Activated CD4-positive, alpha-beta T cell treated with anti-CD3 and anti-CD28 coated beads for 36 hours (primary cell): ENCODE measurements at regions not wholly inside any gene's neighbourhood (a gene's known extent, or its start where the extent isn't known, plus 50 kb on each side); places are given as distances from the start of the nearest gene placed in this dataset.

Experiments used
- ATAC-seq: fragments of 200-7000 bp; cut with Tn5 transposase; one replicate; pipeline ENCODE4 v1.10.0; 2021; ENCODE audit warnings: mild to moderate bottlenecking, moderate library complexity
- CTCF ChIA-PET: fragments of 350-600 bp; sonication (Branson Sonifier 250); formaldehyde crosslinking; loops from one replicate; lab custom pipeline; 2021; ENCODE audit warnings: antibody characterized with exemption; lab: Charles Lee
- POLR2A ChIA-PET: fragments of 350-600 bp; sonication (Branson Sonifier 250); formaldehyde crosslinking; loops from one replicate; lab custom pipeline; 2021; ENCODE audit warnings: antibody characterized with exemption, inconsistent platforms; lab: Charles Lee
- DNase-seq: peaks from one replicate; pipeline ENCODE4 v3.0.0-alpha.2; 2020
- H3K27ac Mint-ChIP-seq: one replicate; pipeline ENCODE4 v1.8.0; 2021; ENCODE audit warnings: mixed read lengths
- H3K27me3 Mint-ChIP-seq: one replicate; pipeline ENCODE4 v1.8.0; 2021; ENCODE audit warnings: mixed read lengths
- H3K36me3 Mint-ChIP-seq: one replicate; pipeline ENCODE4 v1.8.0; 2021; ENCODE audit warnings: low read depth, mixed read lengths
- H3K4me1 Mint-ChIP-seq: one replicate; pipeline ENCODE4 v1.8.0; 2021; ENCODE audit warnings: mixed read lengths
- H3K4me3 Mint-ChIP-seq: one replicate; pipeline ENCODE4 v1.8.0; 2021; ENCODE audit warnings: mild to moderate bottlenecking, moderate library complexity, mixed read lengths
- H3K9me3 Mint-ChIP-seq: one replicate; pipeline ENCODE4 v1.8.0; 2021; ENCODE audit warnings: low read depth, mixed read lengths
- intact Hi-C, 2 experiments: fragments of 100-400 bp; cut with DNase I in 1 of 2; cut with micrococcal nuclease in 1 of 2; formaldehyde crosslinking; loops; one replicate each; pipeline versions ENCODE4 v1.14.2 to v1.15.1; 2022 to 2024; cut with DNase I, micrococcal nuclease

DNA sequence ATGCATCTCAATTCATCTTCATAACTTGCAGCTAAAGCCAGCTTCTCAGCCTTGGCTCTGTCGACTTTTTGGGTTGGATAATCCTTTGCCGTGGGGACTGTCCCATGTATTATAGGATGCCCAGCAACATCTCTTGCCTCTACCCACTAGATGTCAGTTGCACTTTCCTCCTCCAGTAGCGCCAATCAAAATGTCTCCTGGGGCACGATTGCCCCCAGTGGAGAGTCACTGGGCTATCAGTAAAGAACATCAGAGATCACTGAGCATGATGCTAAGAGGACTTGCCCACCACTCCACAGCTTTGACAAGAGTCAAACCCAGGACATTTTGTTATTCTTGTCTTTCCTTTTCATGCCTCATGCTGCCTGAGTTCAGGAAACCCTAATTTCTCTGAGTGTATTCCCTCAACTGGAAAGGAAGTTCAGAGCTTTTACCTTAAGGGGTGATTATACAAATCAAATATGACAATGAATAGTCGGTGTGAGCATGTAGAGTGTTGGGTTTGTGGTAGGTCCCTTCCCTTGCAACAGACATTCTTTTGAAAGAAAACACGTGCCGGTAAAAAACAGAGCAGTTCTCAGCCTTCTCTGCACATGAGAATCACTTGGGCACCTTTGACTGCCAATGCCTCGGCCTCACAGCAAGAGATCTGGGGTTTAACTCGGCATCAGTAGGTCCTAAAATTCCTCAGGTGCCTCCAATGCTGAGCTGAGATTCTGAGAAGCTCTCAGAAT is 980.6 kb downstream of the VRK1 start:
- Mint-ChIP-seq H3K4me3 (no peak overlapping the region), H3K27me3 (no peaks in the 10 kb centered on the region), H3K4me1 (peaks cover 22% of the 10 kb centered on the region), H3K36me3 (no peaks in the 10 kb centered on the region), H3K9me3 (no peaks in the 10 kb centered on the region), H3K27ac (no peak overlapping the region)
- POLR2A ChIA-PET, result no interaction called here
- peak; percentile 79 for ATAC-seq
- CTCF ChIA-PET, result interaction anchor here (0.6 to 1.6 kb wide), 3 partner anchors 23 to 671 kb away, joined by 3 read pairs; no protein-coding TSS in a partner anchor
- intact Hi-C loops, result no loop called here
- peak; percentile 37 for DNase-seq

DNA sequence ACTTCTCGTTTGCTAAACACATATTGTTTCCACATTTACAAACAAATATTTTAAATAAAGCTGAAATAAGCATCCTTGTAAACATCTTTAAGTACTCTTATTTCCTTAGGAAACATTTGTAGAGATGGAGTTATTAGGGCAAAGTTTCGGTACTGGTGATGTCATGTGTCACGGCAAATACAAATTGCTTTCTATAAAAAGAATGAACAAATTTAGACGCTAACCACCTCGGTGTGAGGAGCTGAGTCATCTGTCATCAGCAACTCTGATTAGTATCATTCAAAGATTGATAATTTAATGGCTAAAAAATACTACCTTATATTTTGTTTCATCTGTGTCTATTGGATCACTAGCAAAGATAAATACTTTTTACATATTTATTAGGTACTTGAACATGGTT is 982.0 kb downstream of the VRK1 start:
- Mint-ChIP-seq H3K27me3 (no peaks in the 10 kb centered on the region), H3K4me3 (no peak overlapping the region), H3K4me1 (peaks cover 29% of the 10 kb centered on the region), H3K9me3 (no peaks in the 10 kb centered on the region), H3K36me3 (no peaks in the 10 kb centered on the region), H3K27ac (no peak overlapping the region)
- ATAC-seq (no peak), DNase-seq (no peak)
- CTCF ChIA-PET, result interaction anchor here (1.6 kb wide), 1 partner anchor 22 kb away, joined by 3 read pairs; no protein-coding TSS in a partner anchor
- intact Hi-C loops, result no loop called here
- POLR2A ChIA-PET, result no interaction called here

DNA sequence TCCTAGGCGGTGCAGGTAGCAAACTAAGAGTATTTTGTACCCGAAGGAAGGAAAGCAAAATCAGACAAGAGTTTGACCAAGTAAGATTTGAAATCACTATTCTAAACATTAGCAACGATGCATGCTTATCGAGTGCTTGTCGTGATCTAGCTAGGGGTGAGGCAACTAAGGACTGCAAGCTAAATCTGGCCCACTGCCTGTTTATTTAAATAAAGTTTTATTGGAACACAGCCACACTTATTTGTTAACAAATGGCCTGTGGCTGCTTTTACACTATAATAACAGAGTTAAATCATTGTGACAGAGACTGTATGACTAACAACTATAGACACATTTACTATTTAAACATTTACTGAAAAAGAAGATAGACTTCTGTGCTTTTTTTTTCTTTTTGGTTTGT is 983.6 kb downstream of the VRK1 start:
- intact Hi-C loops, result no loop called here
- no peak overlapping the region for H3K4me3 Mint-ChIP-seq
- no peak for DNase-seq
- H3K27me3 Mint-ChIP-seq, result no peaks in the 10 kb centered on the region
- no peak overlapping the region for H3K27ac Mint-ChIP-seq
- H3K9me3 Mint-ChIP-seq, result no peaks in the 10 kb centered on the region
- POLR2A ChIA-PET, result no interaction called here
- no peaks in the 10 kb centered on the region for H3K36me3 Mint-ChIP-seq
- ATAC-seq, result no peak
- CTCF ChIA-PET, result no interaction called here
- peaks cover 38% of the 10 kb centered on the region for H3K4me1 Mint-ChIP-seq

- Mint-ChIP-seq H3K27me3 (no peaks in the 10 kb centered on the region), H3K36me3 (no peaks in the 10 kb centered on the region), H3K4me1 (peaks cover 37% of the 10 kb centered on the region), H3K4me3 (no peak overlapping the region), H3K27ac (no peak overlapping the region), H3K9me3 (no peaks in the 10 kb centered on the region)
- ChIA-PET CTCF (no interaction called here), POLR2A (no interaction called here)
- DNase-seq (no peak), ATAC-seq (no peak)
- intact Hi-C loops, result no loop called here
Measured at GRCh38 chr14:97781961-97782360, 984.8 kb downstream of the VRK1 start.

DNA sequence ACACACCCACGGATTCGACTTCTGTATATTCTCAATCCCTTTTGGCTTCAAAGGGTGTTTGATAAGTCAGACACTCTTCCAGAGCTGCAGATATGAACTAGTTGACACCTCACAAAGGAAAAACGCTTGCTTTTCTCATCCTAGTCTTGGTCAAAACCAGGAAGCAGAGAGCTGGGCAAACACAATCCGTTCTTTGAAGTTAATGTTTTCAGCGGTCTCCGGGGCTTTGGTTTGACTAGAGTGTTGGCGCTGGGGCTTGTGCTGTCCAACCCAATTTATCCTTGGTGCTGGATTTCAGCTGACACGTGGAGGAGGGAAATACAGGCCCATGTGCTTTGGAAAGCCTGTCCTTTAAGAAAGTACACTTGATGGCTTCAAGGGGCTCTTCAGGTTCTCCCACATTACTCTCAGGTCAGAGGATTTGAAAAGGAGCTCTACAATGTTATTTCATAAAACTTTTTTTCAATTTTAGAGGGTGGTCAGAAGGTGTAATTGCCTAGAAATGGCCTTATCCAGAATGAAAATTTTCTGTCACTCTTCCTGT is 985.8 kb downstream of the VRK1 start:
- CTCF ChIA-PET, result interaction anchor here (0.6 kb wide), 1 partner anchor 1489 kb away, joined by 3 read pairs; the partner anchor contains the start of gene BCL11B
- no peak for DNase-seq
- no peaks in the 10 kb centered on the region for H3K27me3 Mint-ChIP-seq
- H3K4me3 Mint-ChIP-seq, result no peak overlapping the region
- intact Hi-C loops, result no loop called here
- no peaks in the 10 kb centered on the region for H3K36me3 Mint-ChIP-seq
- POLR2A ChIA-PET, result no interaction called here
- no peak for ATAC-seq
- H3K9me3 Mint-ChIP-seq, result no peaks in the 10 kb centered on the region
- H3K4me1 Mint-ChIP-seq, result peaks cover 28% of the 10 kb centered on the region
- H3K27ac Mint-ChIP-seq, result no peak overlapping the region

DNA sequence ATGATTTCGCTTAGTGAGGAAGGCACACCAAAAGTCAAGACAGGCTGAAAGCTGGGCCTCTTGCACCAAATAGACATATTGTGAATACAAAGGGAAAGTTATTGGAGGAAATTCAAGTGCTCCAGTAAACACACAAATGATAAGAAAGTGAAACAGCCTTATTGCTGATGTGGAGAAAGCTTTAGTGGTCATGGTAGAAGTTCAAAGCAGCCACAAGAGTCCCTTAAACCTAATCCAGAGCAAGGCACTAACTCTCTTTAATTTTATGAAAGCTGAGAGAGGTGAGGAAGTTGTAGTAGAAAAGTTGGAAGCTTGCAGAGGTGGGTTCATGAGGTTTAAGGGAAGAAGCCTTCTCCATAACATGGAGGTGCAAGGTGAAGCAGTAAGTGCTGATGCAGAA is 988.3 kb downstream of the VRK1 start:
- H3K4me1 Mint-ChIP-seq, result peaks cover 24% of the 10 kb centered on the region
- intact Hi-C loops, result no loop called here
- POLR2A ChIA-PET, result no interaction called here
- H3K4me3 Mint-ChIP-seq, result no peak overlapping the region
- CTCF ChIA-PET, result interaction anchor here (0.6 to 0.9 kb wide), 3 partner anchors 9 to 1164 kb away, joined by 3 to 4 read pairs (median 3); no protein-coding TSS in a partner anchor
- no peaks in the 10 kb centered on the region for H3K9me3 Mint-ChIP-seq
- no peak overlapping the region for H3K27ac Mint-ChIP-seq
- no peak for ATAC-seq
- no peak for DNase-seq
- no peaks in the 10 kb centered on the region for H3K36me3 Mint-ChIP-seq
- H3K27me3 Mint-ChIP-seq, result no peaks in the 10 kb centered on the region

DNA sequence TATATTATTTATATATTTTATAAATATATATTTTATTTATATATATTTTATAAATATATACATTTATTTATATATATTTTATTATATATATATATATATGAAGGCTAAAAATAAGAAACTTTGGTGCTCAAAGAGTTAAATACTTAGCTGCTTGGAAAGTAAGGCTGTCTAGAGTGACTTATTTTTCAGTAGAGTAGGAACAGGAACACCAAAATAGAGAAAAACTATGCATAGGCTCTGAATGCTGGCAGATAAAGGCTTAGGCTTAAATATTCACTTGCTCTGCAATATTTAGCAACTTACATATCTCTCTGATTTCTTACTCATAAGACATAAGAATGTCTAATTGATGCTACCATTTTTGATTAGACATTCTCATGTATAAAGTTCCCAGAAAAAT is 991.2 kb downstream of the VRK1 start:
- CTCF ChIA-PET, result no interaction called here
- Mint-ChIP-seq H3K4me3 (no peak overlapping the region), H3K4me1 (peaks cover 21% of the 10 kb centered on the region), H3K9me3 (no peaks in the 10 kb centered on the region), H3K36me3 (no peaks in the 10 kb centered on the region), H3K27ac (no peak overlapping the region), H3K27me3 (no peaks in the 10 kb centered on the region)
- POLR2A ChIA-PET, result no interaction called here
- DNase-seq (no peak), ATAC-seq (peak; percentile 29)
- intact Hi-C loops, result no loop called here

DNA sequence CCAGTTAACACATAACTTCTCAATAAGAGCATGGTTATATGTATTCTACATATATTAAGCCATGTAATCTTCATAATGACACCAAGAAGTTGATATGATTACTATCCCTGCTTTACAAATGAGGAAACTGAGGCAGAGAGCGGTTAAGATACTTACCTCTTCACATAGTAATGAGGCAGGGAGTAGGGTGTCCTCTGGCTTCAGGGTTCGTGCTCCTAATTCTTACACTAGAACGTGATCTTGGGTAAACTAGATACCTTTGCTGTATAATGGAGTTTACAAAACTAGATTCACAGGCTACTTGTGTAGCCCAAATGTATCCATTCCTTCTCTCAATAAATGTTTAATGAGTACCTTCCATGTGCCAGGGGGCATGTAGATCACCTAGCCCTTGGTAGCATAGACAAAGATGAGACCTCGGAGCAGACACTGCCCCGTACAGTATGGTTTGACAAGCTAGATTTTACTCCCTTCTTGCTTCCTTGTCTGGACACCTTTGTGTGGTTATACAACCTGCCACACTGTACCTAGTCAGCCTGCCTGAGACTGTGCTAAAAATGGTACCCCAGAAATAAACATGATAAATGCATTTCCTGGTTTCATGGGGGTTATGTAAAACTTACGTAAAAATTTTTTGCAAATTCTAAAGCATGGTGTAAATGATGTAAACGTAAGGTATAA is 991.8 kb downstream of the VRK1 start:
- no peaks in the 10 kb centered on the region for H3K36me3 Mint-ChIP-seq
- H3K4me3 Mint-ChIP-seq, result no peak overlapping the region
- POLR2A ChIA-PET, result no interaction called here
- DNase-seq (no peak), ATAC-seq (peak; percentile 42)
- H3K27me3 Mint-ChIP-seq, result no peaks in the 10 kb centered on the region
- no peaks in the 10 kb centered on the region for H3K9me3 Mint-ChIP-seq
- no peak overlapping the region for H3K27ac Mint-ChIP-seq
- intact Hi-C loops, result no loop called here
- CTCF ChIA-PET, result no interaction called here
- H3K4me1 Mint-ChIP-seq, result peaks cover 17% of the 10 kb centered on the region

GRCh38 chr14:97791072-97791471 is 993.9 kb downstream of the VRK1 start:
- Mint-ChIP-seq H3K9me3 (no peaks in the 10 kb centered on the region), H3K36me3 (no peaks in the 10 kb centered on the region), H3K4me3 (no peak overlapping the region), H3K27ac (no peak overlapping the region), H3K27me3 (no peaks in the 10 kb centered on the region), H3K4me1 (peaks cover 5% of the 10 kb centered on the region)
- intact Hi-C loops, result no loop called here
- ChIA-PET POLR2A (interaction anchor here (0.6 kb wide), 1 partner anchor 703 kb away, joined by 3 read pairs; no protein-coding TSS in a partner anchor), CTCF (no interaction called here)
- ATAC-seq (no peak), DNase-seq (no peak)

GRCh38 chr14:97791906-97792305 is 994.7 kb downstream of the VRK1 start:
- DNase-seq (no peak), ATAC-seq (no peak)
- H3K4me3 Mint-ChIP-seq, result no peak overlapping the region
- POLR2A ChIA-PET, result no interaction called here
- no peaks in the 10 kb centered on the region for H3K36me3 Mint-ChIP-seq
- peaks cover 9% of the 10 kb centered on the region for H3K4me1 Mint-ChIP-seq
- H3K9me3 Mint-ChIP-seq, result no peaks in the 10 kb centered on the region
- H3K27me3 Mint-ChIP-seq, result no peaks in the 10 kb centered on the region
- intact Hi-C loops, result no loop called here
- H3K27ac Mint-ChIP-seq, result no peak overlapping the region
- CTCF ChIA-PET, result no interaction called here

DNA sequence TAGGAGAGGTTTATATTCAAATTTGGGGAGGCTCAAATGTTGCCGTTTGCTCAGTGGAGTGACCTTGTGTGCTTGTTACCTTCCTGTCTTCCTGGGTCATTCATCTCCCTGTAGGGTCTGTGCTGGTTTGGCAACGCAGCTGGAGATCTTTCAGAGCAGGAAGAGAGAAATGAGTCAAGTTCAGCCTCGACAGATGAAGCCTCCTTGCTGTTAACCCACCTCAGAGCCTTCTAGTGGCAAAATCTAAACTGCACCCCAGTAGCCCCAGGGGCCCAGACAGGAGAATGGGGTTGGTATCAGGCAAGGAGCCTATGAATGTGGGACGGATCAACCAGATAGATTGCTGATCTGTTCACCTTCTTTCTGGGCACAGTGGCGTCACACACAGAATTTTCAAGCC is 999.3 kb downstream of the VRK1 start:
- DNase-seq, result no peak
- H3K27ac Mint-ChIP-seq, result no peak overlapping the region
- intact Hi-C loops, result no loop called here
- ChIA-PET POLR2A (no interaction called here), CTCF (no interaction called here)
- H3K4me3 Mint-ChIP-seq, result no peak overlapping the region
- no peaks in the 10 kb centered on the region for H3K9me3 Mint-ChIP-seq
- peak; percentile 53 for ATAC-seq
- no peaks in the 10 kb centered on the region for H3K27me3 Mint-ChIP-seq
- no peaks in the 10 kb centered on the region for H3K36me3 Mint-ChIP-seq
- peaks cover 15% of the 10 kb centered on the region for H3K4me1 Mint-ChIP-seq

- no peak for ATAC-seq
Measured at GRCh38 chr14:97798176-97798575, 1001.0 kb downstream of the VRK1 start.

More at GRCh38 chr14:97798176-97798575, 1001.0 kb downstream of the VRK1 start:
- H3K4me1 Mint-ChIP-seq, result peaks cover 15% of the 10 kb centered on the region
- DNase-seq, result no peak
- H3K4me3 Mint-ChIP-seq, result no peak overlapping the region
- ChIA-PET CTCF (interaction anchor here (0.9 kb wide), 1 partner anchor 13 kb away, joined by 4 read pairs; no protein-coding TSS in a partner anchor), POLR2A (no interaction called here)
- intact Hi-C loops, result no loop called here
- no peaks in the 10 kb centered on the region for H3K9me3 Mint-ChIP-seq
- no peaks in the 10 kb centered on the region for H3K36me3 Mint-ChIP-seq
- H3K27ac Mint-ChIP-seq, result peak overlapping the region; percentile 47
- no peaks in the 10 kb centered on the region for H3K27me3 Mint-ChIP-seq
